ENCODE measurements at regions not wholly inside any gene's neighbourhood (a gene's known extent, or its start where the extent isn't known, plus 50 kb on each side); places are given as distances from the start of the nearest gene placed in this dataset.

DNA sequence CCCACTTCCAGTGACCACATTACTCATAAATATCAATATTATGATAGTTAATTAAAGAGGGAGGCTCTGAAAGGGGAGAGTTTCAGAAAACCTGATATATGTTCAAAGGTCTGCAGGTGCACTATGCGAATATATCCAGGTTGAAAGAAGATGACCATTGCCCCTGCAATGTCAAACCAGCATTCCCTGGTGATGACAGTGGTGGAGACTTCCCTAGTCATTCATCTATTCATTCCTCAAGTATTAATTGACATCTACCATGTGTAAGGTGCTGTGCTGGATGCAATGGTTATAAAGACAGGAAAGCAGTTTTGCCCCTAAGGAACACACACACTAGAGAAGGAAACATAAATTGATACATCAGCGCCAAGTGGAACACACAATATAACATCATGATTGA lies 588.3 kb upstream of the KCNMB2 start:
- H2BK120ac ChIP-seq (replicated peaks; ENCODE audit: low read depth, low read length), result no peak overlapping the region
- no peak overlapping the region for H3K9ac ChIP-seq (replicated peaks in 1 of 4; ENCODE audit: extremely low read depth in 1 of 4, low read depth in 3 of 4, low read length in 3 of 4)
- H2BK5ac ChIP-seq (ENCODE audit: low read depth, low read length), result no peak overlapping the region
- no peak overlapping the region for H3K27ac ChIP-seq (ENCODE audit: low read depth, low read length)
- H4K91ac ChIP-seq (replicated peaks; ENCODE audit: insufficient read length, low read length), result no peak overlapping the region
- peaks cover 0 to 1% (median 0%) of the 10 kb centered on the region in 4 experiments; a peak in 1 of 7 replicates for H3K27me3 ChIP-seq (replicated peaks in 1 of 4; ENCODE audit: control insufficient read depth in 3 of 4, extremely low read depth in 1 of 4, insufficient read depth in 3 of 4, low read length in 3 of 4)
- no peak for DNase-seq (ENCODE audit: low read depth in 1 of 2, low spot score in 2 of 2)
- no peak overlapping the region for H2BK12ac ChIP-seq (ENCODE audit: low read depth, low read length)
- no peak overlapping the region for H2BK15ac ChIP-seq (ENCODE audit: low read length)
- H3K4ac ChIP-seq (replicated peaks; ENCODE audit: insufficient read length, low read depth, low read length), result no peak overlapping the region
- no peak overlapping the region for H3K4me3 ChIP-seq (ENCODE audit: extremely low read depth in 1 of 4, insufficient read depth in 2 of 4, low read depth in 3 of 4, low read length in 4 of 4)
- no peaks in the 10 kb centered on the region for H3K9me3 ChIP-seq (ENCODE audit: insufficient read depth in 2 of 2, low read depth in 1 of 2, low read length in 1 of 2)
- H2AFZ ChIP-seq (ENCODE audit: low read length), result no peak overlapping the region
- no peaks in the 10 kb centered on the region for H3K79me2 ChIP-seq (ENCODE audit: control insufficient read depth in 1 of 2, insufficient read depth in 2 of 2, low read length in 2 of 2)
- no peak for FAIRE-seq
- H3K23me2 ChIP-seq (ENCODE audit: low read depth, low read length), result no peaks in the 10 kb centered on the region
- H3K14ac ChIP-seq (ENCODE audit: insufficient read length), result no peak overlapping the region
- no peak overlapping the region for H3K18ac ChIP-seq (ENCODE audit: extremely low read depth, low read length)
- H3K4me2 ChIP-seq (ENCODE audit: insufficient read depth in 1 of 2, low read depth in 2 of 2, low read length in 2 of 2), result no peak overlapping the region
- no peaks in the 10 kb centered on the region for H4K20me1 ChIP-seq (replicated peaks in 1 of 2; ENCODE audit: control insufficient read depth in 1 of 2, insufficient read depth in 2 of 2, low read length in 2 of 2)
- no peaks in the 10 kb centered on the region for H3K79me1 ChIP-seq (ENCODE audit: low read depth, low read length)
- 95% methylated on average over 2 of the region's 2 CpGs; no CpG with 5 or more reads in 1 of the 2 experiments for WGBS, 2 experiments (ENCODE audit: extremely low coverage in 1 of 2, insufficient coverage in 1 of 2, insufficient read length in 1 of 2, insufficient replicate concordance in 2 of 2, low coverage in 1 of 2, low lambda C conversion rate in 2 of 2, missing lambda C conversion rate in 1 of 2)
- no peak overlapping the region for H3K56ac ChIP-seq (replicated peaks; ENCODE audit: insufficient read length, low read depth, low read length)
- CTCF ChIA-PET (ENCODE audit: partially characterized antibody), result no interaction called here
- H3K36me3 ChIP-seq (ENCODE audit: control insufficient read depth in 2 of 4, insufficient read depth in 4 of 4, low read length in 3 of 4), result no peaks in the 10 kb centered on the region
- no peak overlapping the region for H2AK5ac ChIP-seq (ENCODE audit: low read depth, low read length)
- H4K5ac ChIP-seq (ENCODE audit: insufficient read length, low read depth, low read length), result no peak overlapping the region
- no peak overlapping the region for H3K23ac ChIP-seq (ENCODE audit: insufficient read length)
- H2BK20ac ChIP-seq (ENCODE audit: low read length), result no peak overlapping the region
- H3K4me1 ChIP-seq (replicated peaks in 1 of 4; ENCODE audit: control insufficient read depth in 3 of 4, insufficient read depth in 4 of 4, low read length in 3 of 4), result no peaks in the 10 kb centered on the region
- POLR2A ChIA-PET (ENCODE audit: partially characterized antibody), result no interaction called here
- no peak overlapping the region for H4K8ac ChIP-seq (ENCODE audit: extremely low read depth, insufficient read depth, low read length)
- TF ChIP-seq, protein P1, sequence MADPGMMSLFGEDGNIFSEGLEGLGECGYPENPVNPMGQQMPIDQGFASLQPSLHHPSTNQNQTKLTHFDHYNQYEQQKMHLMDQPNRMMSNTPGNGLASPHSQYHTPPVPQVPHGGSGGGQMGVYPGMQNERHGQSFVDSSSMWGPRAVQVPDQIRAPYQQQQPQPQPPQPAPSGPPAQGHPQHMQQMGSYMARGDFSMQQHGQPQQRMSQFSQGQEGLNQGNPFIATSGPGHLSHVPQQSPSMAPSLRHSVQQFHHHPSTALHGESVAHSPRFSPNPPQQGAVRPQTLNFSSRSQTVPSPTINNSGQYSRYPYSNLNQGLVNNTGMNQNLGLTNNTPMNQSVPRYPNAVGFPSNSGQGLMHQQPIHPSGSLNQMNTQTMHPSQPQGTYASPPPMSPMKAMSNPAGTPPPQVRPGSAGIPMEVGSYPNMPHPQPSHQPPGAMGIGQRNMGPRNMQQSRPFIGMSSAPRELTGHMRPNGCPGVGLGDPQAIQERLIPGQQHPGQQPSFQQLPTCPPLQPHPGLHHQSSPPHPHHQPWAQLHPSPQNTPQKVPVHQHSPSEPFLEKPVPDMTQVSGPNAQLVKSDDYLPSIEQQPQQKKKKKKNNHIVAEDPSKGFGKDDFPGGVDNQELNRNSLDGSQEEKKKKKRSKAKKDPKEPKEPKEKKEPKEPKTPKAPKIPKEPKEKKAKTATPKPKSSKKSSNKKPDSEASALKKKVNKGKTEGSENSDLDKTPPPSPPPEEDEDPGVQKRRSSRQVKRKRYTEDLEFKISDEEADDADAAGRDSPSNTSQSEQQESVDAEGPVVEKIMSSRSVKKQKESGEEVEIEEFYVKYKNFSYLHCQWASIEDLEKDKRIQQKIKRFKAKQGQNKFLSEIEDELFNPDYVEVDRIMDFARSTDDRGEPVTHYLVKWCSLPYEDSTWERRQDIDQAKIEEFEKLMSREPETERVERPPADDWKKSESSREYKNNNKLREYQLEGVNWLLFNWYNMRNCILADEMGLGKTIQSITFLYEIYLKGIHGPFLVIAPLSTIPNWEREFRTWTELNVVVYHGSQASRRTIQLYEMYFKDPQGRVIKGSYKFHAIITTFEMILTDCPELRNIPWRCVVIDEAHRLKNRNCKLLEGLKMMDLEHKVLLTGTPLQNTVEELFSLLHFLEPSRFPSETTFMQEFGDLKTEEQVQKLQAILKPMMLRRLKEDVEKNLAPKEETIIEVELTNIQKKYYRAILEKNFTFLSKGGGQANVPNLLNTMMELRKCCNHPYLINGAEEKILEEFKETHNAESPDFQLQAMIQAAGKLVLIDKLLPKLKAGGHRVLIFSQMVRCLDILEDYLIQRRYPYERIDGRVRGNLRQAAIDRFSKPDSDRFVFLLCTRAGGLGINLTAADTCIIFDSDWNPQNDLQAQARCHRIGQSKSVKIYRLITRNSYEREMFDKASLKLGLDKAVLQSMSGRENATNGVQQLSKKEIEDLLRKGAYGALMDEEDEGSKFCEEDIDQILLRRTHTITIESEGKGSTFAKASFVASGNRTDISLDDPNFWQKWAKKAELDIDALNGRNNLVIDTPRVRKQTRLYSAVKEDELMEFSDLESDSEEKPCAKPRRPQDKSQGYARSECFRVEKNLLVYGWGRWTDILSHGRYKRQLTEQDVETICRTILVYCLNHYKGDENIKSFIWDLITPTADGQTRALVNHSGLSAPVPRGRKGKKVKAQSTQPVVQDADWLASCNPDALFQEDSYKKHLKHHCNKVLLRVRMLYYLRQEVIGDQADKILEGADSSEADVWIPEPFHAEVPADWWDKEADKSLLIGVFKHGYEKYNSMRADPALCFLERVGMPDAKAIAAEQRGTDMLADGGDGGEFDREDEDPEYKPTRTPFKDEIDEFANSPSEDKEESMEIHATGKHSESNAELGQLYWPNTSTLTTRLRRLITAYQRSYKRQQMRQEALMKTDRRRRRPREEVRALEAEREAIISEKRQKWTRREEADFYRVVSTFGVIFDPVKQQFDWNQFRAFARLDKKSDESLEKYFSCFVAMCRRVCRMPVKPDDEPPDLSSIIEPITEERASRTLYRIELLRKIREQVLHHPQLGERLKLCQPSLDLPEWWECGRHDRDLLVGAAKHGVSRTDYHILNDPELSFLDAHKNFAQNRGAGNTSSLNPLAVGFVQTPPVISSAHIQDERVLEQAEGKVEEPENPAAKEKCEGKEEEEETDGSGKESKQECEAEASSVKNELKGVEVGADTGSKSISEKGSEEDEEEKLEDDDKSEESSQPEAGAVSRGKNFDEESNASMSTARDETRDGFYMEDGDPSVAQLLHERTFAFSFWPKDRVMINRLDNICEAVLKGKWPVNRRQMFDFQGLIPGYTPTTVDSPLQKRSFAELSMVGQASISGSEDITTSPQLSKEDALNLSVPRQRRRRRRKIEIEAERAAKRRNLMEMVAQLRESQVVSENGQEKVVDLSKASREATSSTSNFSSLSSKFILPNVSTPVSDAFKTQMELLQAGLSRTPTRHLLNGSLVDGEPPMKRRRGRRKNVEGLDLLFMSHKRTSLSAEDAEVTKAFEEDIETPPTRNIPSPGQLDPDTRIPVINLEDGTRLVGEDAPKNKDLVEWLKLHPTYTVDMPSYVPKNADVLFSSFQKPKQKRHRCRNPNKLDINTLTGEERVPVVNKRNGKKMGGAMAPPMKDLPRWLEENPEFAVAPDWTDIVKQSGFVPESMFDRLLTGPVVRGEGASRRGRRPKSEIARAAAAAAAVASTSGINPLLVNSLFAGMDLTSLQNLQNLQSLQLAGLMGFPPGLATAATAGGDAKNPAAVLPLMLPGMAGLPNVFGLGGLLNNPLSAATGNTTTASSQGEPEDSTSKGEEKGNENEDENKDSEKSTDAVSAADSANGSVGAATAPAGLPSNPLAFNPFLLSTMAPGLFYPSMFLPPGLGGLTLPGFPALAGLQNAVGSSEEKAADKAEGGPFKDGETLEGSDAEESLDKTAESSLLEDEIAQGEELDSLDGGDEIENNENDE (IDR thresholded peaks at IDR 0.05; ENCODE audit: insufficient replicate concordance, low read length), result no peak
